Muscle of leg (tissue), 3 donors: ENCODE measurements at regions not wholly inside any gene's neighbourhood (a gene's known extent, or its start where the extent isn't known, plus 50 kb on each side); places are given as distances from the start of the nearest gene placed in this dataset.

Source experiments
- DNase-seq: peaks from one replicate; pipeline ENCODE4 v3.0.0; 2013
- H3K27ac ChIP-seq: one replicate; pipeline ENCODE4 v1.5.1; 2013; ENCODE audit warnings: mild to moderate bottlenecking, low read length, control low read depth
- H3K27me3 ChIP-seq: one replicate; pipeline ENCODE4 v1.6.1; 2013; ENCODE audit warnings: low read length; ENCODE audit not compliant: control insufficient read depth, insufficient read depth
- H3K36me3 ChIP-seq: one replicate; pipeline ENCODE4 v1.6.1; 2013; ENCODE audit warnings: low read length; ENCODE audit not compliant: control insufficient read depth, insufficient read depth
- H3K4me1 ChIP-seq: one replicate; pipeline ENCODE4 v1.6.1; 2013; ENCODE audit warnings: low read length; ENCODE audit not compliant: control insufficient read depth, insufficient read depth
- H3K4me3 ChIP-seq: one replicate; pipeline ENCODE4 v1.5.1; 2013; ENCODE audit warnings: low read length, control low read depth
- H3K9me3 ChIP-seq: replicated peaks from 2 replicates; pipeline ENCODE4 v1.6.1; 2013; ENCODE audit warnings: low read depth, low read length; ENCODE audit not compliant: control insufficient read depth
- WGBS: methylation state at CpG from one replicate; pipeline ENCODE4 v1.1.5; 2013; ENCODE audit warnings: missing lambda C conversion rate; ENCODE audit not compliant: insufficient coverage; 5-methylcytosine and 5-hydroxymethylcytosine counted together

DNA sequence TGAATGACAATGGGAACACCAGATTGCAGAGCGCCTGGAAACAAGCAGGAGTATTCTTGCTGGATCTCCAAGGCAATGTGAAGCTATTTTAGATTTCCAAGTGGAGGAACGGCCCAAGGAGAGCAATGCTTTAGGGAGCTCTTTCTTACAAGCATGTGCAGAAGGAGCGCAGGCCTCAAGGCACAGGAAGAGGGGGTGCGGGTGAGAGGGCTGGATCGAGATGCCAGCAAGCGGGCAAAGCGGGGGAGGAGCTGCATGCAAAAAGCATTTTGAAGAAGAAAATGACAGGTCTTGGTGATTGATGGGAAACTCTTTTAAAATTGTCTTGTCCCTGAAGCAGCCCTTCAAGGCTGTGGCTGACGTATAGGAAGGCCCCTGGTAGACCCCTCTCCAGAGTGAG lies 171.9 kb downstream of the QRSL1 start:
- 87% methylated on average over 6 of the region's 8 CpGs for WGBS
- peaks cover 9% of the 10 kb centered on the region for H3K4me1 ChIP-seq
- peaks cover 5% of the 10 kb centered on the region for H3K27me3 ChIP-seq
- H3K27ac ChIP-seq = no peak overlapping the region
- no peak for DNase-seq
- no peaks in the 10 kb centered on the region for H3K36me3 ChIP-seq
- no peak overlapping the region for H3K4me3 ChIP-seq
- no peaks in the 10 kb centered on the region for H3K9me3 ChIP-seq

DNA sequence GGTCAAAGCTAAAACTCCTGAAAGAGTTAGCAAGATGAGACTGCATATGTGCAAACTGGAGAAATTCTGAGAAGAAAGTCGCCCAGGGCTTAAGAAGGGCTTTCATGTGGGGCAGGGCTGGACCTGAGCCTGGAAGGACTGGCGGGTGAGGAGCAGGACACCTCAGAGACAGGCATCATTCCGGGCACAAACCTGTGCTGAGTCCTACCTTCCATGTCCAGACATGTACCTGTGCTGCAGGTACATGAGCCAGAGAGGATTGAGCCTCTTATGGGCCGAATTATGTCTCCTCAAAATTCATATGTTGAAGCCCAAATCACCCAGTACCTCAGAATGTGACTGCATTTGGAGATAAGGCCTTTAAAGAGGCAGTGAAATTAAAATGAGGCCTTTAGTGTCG lies 171.0 kb downstream of the QRSL1 start:
- no peak for DNase-seq
- peaks cover 9% of the 10 kb centered on the region for H3K4me1 ChIP-seq
- H3K9me3 ChIP-seq = no peaks in the 10 kb centered on the region
- 93% methylated on average over 2 of the region's 5 CpGs for WGBS
- no peak overlapping the region for H3K4me3 ChIP-seq
- H3K36me3 ChIP-seq = no peaks in the 10 kb centered on the region
- no peak overlapping the region for H3K27ac ChIP-seq
- H3K27me3 ChIP-seq = peaks cover 5% of the 10 kb centered on the region

DNA sequence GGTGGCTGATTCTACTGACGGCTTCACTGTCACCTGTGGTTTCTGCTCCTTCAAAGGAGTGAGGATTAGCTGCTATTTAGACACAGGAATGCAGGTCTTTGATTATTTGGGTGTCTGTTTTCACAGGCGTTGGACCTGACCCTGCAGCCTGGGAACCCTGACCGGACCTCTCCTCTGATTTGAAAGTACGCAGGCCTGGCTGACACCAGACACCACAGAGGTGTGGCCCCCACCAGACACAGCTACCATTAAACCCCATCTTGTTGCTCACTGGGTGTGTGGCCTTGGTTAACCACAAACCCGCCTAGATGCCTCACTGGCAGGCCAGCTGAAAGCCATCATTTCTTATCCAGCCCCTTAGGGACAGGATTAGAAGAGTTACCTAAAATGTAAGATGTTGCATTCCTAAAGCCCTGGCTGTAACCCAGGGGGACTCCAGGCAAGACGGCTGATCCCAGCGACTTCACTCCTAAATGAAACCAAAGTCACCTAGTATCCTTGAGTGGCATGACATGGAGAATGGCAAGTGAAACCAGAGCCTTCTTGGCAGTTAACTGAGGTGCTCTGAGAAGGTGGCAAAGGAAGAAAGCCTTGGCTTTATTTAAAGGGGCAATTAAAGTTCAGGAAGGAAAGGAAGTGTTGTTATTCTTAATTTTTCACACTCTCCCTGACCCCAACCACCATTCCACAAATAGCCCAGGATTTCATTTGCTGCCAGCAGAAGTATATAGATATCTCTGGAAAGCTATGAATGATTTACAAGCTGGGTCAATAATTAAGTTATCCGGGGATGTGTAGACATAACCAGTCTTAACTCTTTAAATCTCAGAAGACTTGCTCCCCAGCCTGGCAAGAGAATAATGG lies 169.9 kb downstream of the QRSL1 start:
- no peak for DNase-seq
- Histone ChIP-seq H3K27ac (no peak overlapping the region), H3K4me3 (no peak overlapping the region), H3K4me1 (peaks cover 9% of the 10 kb centered on the region), H3K36me3 (no peaks in the 10 kb centered on the region), H3K9me3 (no peaks in the 10 kb centered on the region), H3K27me3 (peaks cover 5% of the 10 kb centered on the region)
- WGBS = 55% methylated on average over 3 of the region's 8 CpGs

DNA sequence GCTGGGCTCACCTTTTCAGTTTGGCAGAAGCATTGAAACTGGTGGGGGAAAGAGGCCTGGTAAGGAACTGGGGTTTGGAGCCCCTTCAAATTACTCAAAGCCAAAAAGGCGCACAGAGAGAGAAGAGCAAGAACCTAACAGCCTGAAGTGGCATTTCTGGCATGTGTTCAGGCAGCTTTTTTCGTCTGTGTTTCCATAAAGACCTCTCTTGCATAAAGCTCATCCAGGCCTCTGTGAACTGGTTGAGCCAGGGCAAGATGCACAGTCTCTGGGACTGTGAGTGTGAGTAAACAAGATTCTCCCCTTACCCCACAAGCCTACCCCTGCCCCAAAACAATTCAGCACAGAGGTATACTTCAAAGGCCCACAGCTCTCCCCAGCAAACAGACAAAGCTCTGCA lies 167.8 kb downstream of the QRSL1 start:
- WGBS = no CpG with 5 or more reads among the region's 2 CpGs
- H3K4me3 ChIP-seq = no peak overlapping the region
- H3K27me3 ChIP-seq = peaks cover 9% of the 10 kb centered on the region
- H3K4me1 ChIP-seq = peaks cover 9% of the 10 kb centered on the region
- DNase-seq = no peak
- no peaks in the 10 kb centered on the region for H3K9me3 ChIP-seq
- H3K36me3 ChIP-seq = no peaks in the 10 kb centered on the region
- no peak overlapping the region for H3K27ac ChIP-seq

DNA sequence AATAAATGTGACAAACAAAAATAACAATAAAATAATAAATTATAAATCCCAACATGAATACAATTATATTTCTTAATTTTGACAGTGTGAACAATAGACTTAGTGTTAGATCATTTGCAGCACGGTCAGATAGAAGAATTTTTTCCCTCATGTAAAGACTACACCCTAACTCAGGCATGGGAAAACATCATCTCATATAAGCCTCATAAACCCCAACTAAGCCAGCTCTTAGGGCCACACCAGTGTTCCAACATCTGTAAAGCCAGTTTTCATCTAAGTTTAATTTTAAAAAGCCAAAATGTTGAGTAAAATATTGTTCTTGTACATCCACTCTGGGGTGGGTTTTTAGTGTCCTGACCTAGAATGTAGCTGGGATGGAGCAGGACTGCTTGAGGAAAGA lies 167.4 kb downstream of the QRSL1 start:
- WGBS = no CpG with 5 or more reads among the region's 1 CpG
- H3K4me1 ChIP-seq = peaks cover 9% of the 10 kb centered on the region
- no peak overlapping the region for H3K4me3 ChIP-seq
- H3K9me3 ChIP-seq = no peaks in the 10 kb centered on the region
- DNase-seq = no peak
- H3K36me3 ChIP-seq = no peaks in the 10 kb centered on the region
- H3K27me3 ChIP-seq = peaks cover 13% of the 10 kb centered on the region
- H3K27ac ChIP-seq = no peak overlapping the region

DNA sequence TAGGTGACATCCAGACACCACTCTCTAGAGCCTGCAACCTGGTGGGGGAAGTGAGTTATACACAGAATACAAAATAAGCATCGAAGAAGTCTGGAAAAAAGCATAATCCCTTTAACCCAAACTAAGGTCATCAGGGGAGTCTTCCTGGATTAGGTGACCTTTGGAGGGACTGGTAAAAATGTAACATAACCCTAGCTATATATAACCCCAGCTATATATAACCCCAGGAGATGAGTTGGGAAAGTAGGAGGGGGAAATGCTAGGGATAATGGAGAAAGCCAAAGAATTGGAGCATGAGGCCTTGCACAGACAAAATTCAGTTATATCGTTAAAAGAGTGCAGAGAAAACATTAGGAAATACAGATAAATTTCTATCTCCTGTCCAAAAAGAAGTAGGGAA lies 164.8 kb downstream of the QRSL1 start:
- Histone ChIP-seq H3K9me3 (no peaks in the 10 kb centered on the region), H3K36me3 (no peaks in the 10 kb centered on the region), H3K27ac (no peak overlapping the region), H3K4me1 (peaks cover 10% of the 10 kb centered on the region), H3K4me3 (no peak overlapping the region), H3K27me3 (peaks cover 12% of the 10 kb centered on the region)
- WGBS = no CpG with 5 or more reads among the region's 2 CpGs
- DNase-seq = no peak

DNA sequence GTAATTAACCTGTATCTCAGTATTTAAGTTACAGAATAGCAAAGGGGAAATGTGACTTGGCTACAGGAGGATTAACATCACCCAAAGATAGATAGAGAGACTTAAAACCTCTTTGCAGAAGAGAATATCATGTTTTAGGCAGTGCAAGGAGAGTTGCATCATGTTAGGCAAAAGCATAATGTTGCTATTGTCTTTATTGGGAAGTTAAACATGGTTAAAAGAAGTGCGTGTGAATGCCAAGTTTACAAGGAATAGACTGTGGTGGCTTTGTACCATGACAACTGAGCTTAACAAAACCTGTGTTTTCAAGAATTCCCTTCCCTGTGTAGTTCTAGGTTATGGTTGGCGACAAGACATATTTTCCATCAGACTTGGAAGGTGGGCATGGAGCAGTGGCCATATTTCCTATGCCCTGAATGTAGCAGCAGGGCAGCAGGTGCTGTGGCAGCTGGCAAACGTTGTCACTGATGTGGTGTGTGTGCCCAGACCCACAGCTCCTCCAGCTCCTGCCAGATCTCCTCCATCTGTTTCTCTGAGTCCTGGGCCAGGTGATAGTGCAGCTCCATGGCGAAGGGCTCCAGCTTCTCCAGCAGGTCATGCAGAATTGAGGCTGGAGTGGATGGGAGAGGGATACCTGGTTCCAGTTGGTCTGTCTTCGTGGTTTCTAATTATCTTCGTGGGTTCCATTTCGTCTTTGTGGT lies 163.3 kb downstream of the QRSL1 start:
- DNase-seq = no peak
- Histone ChIP-seq H3K27me3 (peaks cover 21% of the 10 kb centered on the region), H3K4me3 (no peak overlapping the region), H3K27ac (no peak overlapping the region), H3K36me3 (no peaks in the 10 kb centered on the region), H3K4me1 (peaks cover 6% of the 10 kb centered on the region), H3K9me3 (no peaks in the 10 kb centered on the region)
- WGBS = 58% methylated on average over 2 of the region's 7 CpGs

DNA sequence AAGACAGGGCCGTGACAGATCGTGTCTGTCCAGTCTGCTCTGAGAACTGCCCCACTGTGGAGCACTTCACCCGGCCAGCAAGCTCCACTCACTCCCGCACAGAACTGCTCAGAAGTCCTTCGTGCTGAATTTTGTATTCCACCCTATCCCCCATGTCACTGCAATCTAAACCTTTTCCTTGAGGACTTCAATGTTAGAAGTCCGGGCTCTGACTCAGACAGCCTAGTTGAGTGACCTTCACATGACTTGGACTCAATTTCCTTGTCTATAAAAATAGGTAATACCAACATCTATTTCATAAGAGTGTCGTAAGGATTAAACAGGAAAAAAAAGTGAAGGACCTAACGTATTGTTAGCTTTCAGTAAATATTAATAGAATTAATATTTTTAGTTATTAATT lies 161.6 kb downstream of the QRSL1 start:
- peaks cover 6% of the 10 kb centered on the region for H3K4me1 ChIP-seq
- H3K36me3 ChIP-seq = no peaks in the 10 kb centered on the region
- H3K27ac ChIP-seq = no peak overlapping the region
- 79% methylated on average over 5 of the region's 8 CpGs for WGBS
- DNase-seq = no peak
- H3K9me3 ChIP-seq = no peaks in the 10 kb centered on the region
- H3K27me3 ChIP-seq = peaks cover 21% of the 10 kb centered on the region
- H3K4me3 ChIP-seq = no peak overlapping the region

DNA sequence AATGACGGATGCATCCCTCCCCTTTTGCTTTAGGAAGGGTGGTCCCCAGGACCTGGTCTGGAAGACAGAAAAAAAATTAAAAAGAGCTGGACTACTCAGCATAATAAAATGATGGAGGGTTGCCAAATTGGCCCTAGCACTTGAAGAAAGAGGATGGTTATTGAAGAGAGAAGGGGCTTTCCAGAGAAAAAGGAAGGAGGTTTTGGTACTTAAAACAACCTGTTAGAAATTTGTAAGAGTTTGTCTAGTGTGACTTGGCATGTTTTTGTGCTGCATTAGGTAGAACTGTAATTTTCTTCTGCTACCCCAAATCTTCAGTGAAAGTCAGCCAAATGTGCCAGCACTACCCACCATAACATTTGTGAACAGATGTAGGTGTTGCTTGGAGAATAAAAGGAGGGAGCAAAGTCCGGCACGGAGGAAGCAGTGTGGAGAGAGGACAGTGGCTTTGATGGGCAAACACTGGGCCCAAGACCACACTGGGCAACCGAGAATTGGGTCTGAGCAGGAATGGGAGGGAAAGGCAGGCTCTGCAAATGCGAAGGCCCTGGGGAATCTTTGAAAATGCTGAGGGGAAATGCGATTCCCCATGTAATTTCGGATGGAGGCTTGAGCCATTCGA lies 160.9 kb downstream of the QRSL1 start:
- 66% methylated on average over 6 of the region's 8 CpGs for WGBS
- H3K27ac ChIP-seq = no peak overlapping the region
- H3K4me1 ChIP-seq = peaks cover 6% of the 10 kb centered on the region
- no peaks in the 10 kb centered on the region for H3K36me3 ChIP-seq
- no peaks in the 10 kb centered on the region for H3K9me3 ChIP-seq
- peaks cover 21% of the 10 kb centered on the region for H3K27me3 ChIP-seq
- DNase-seq = no peak
- no peak overlapping the region for H3K4me3 ChIP-seq

DNA sequence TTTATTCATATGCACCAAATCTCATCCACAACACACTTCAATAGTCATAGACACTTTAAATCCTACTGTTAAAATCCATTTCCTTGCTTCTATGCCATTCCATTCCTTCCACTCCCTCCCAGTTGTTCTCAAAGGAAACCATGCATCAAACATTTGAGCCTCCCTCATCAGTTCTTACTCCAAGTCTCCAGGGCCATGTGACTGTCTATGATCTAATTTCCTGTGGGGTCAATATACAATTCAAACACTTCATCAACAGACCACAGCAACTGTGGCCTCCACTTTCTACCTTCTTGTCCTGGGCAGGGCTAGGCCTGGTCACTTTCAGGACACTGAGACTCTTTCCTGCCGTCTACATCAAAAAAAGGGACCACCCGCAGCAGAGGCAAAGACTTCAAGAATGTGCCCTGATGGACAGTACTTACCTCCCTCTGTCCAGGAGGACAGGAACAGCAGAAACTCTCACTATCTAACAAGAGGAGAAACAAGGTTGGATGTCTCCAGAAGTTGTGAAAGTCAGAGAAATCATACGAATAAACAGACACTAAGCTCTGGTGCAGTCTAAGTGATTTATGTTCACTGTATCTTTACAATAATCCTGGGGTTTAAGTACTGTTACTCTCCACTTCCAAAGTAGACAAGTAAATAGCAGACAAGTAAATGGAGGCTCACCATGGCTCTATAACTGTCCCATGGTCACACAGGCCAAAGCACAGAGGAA lies 160.2 kb downstream of the QRSL1 start:
- Histone ChIP-seq H3K4me3 (no peak overlapping the region), H3K27ac (no peak overlapping the region), H3K4me1 (peaks cover 6% of the 10 kb centered on the region), H3K9me3 (no peaks in the 10 kb centered on the region), H3K36me3 (no peaks in the 10 kb centered on the region), H3K27me3 (peaks cover 21% of the 10 kb centered on the region)
- 50% methylated on average over 1 of the region's 3 CpGs for WGBS
- DNase-seq = no peak
